ENCODE measurements at regions not wholly inside any gene's neighbourhood (a gene's known extent, or its start where the extent isn't known, plus 50 kb on each side); places are given as distances from the start of the nearest gene placed in this dataset.
A peak's percentile ranks its signal among the peaks of the same experiment; 100 is the strongest.

GRCh38 chr11:80097146-80097545, 656.3 kb upstream of the TENM4 start:
- Histone ChIP-seq H3K4me1 (ENCODE audit: control insufficient read depth, insufficient read depth, low read length) (peaks cover 6% of the 10 kb centered on the region), H3K27me3 (replicated peaks; ENCODE audit: control insufficient read depth, insufficient read depth, low read length) (no peaks in the 10 kb centered on the region), H3K9me3 (ENCODE audit: control insufficient read depth, low read length) (no peaks in the 10 kb centered on the region), H3K36me3 (ENCODE audit: control insufficient read depth, insufficient read depth, low read length, severe bottlenecking) (no peaks in the 10 kb centered on the region), H3K4me3 (ENCODE audit: low read length) (no peak overlapping the region), H3K9ac (ENCODE audit: low read length) (no peak overlapping the region)
- DNase-seq (ENCODE audit: low read depth) = no peak

- no peaks in the 10 kb centered on the region for H3K27me3 ChIP-seq (replicated peaks; ENCODE audit: control insufficient read depth, insufficient read depth, low read length)
- no peaks in the 10 kb centered on the region for H3K9me3 ChIP-seq (ENCODE audit: control insufficient read depth, low read length)
- no peak overlapping the region for H3K9ac ChIP-seq (ENCODE audit: low read length)
- DNase-seq (ENCODE audit: low read depth) = peak; percentile 69
- peaks cover 6% of the 10 kb centered on the region for H3K4me1 ChIP-seq (ENCODE audit: control insufficient read depth, insufficient read depth, low read length)
- H3K4me3 ChIP-seq (ENCODE audit: low read length) = no peak overlapping the region
- H3K36me3 ChIP-seq (ENCODE audit: control insufficient read depth, insufficient read depth, low read length, severe bottlenecking) = no peaks in the 10 kb centered on the region
These were observed 655.9 kb upstream of the TENM4 start for GRCh38 chr11:80096736-80097135.

- Histone ChIP-seq H3K9me3 (ENCODE audit: control insufficient read depth, low read length) (no peaks in the 10 kb centered on the region), H3K27me3 (replicated peaks; ENCODE audit: control insufficient read depth, insufficient read depth, low read length) (peaks cover 4% of the 10 kb centered on the region), H3K36me3 (ENCODE audit: control insufficient read depth, insufficient read depth, low read length, severe bottlenecking) (no peaks in the 10 kb centered on the region), H3K9ac (ENCODE audit: low read length) (no peak overlapping the region), H3K4me3 (ENCODE audit: low read length) (no peak overlapping the region), H3K4me1 (ENCODE audit: control insufficient read depth, insufficient read depth, low read length) (no peaks in the 10 kb centered on the region)
- DNase-seq (ENCODE audit: low read depth) = no peak
These were observed 645.7 kb upstream of the TENM4 start for GRCh38 chr11:80086496-80087055.

- no peak for DNase-seq (ENCODE audit: low read depth)
- Histone ChIP-seq H3K27me3 (replicated peaks; ENCODE audit: control insufficient read depth, insufficient read depth, low read length) (peaks cover 4% of the 10 kb centered on the region), H3K4me3 (ENCODE audit: low read length) (no peak overlapping the region), H3K36me3 (ENCODE audit: control insufficient read depth, insufficient read depth, low read length, severe bottlenecking) (no peaks in the 10 kb centered on the region), H3K9ac (ENCODE audit: low read length) (no peak overlapping the region), H3K4me1 (ENCODE audit: control insufficient read depth, insufficient read depth, low read length) (no peaks in the 10 kb centered on the region), H3K9me3 (ENCODE audit: control insufficient read depth, low read length) (no peaks in the 10 kb centered on the region)
These were observed 644.7 kb upstream of the TENM4 start for GRCh38 chr11:80085563-80085962.

- Histone ChIP-seq H3K4me3 (ENCODE audit: low read length) (no peak overlapping the region), H3K9ac (ENCODE audit: low read length) (no peak overlapping the region), H3K4me1 (ENCODE audit: control insufficient read depth, insufficient read depth, low read length) (no peaks in the 10 kb centered on the region), H3K36me3 (ENCODE audit: control insufficient read depth, insufficient read depth, low read length, severe bottlenecking) (no peaks in the 10 kb centered on the region), H3K27me3 (replicated peaks; ENCODE audit: control insufficient read depth, insufficient read depth, low read length) (peaks cover 4% of the 10 kb centered on the region), H3K9me3 (ENCODE audit: control insufficient read depth, low read length) (no peaks in the 10 kb centered on the region)
- DNase-seq (ENCODE audit: low read depth) = no peak
These were observed 643.8 kb upstream of the TENM4 start for GRCh38 chr11:80084608-80085007.

- Histone ChIP-seq H3K27me3 (replicated peaks; ENCODE audit: control insufficient read depth, insufficient read depth, low read length) (peaks cover 4% of the 10 kb centered on the region), H3K9me3 (ENCODE audit: control insufficient read depth, low read length) (no peaks in the 10 kb centered on the region), H3K36me3 (ENCODE audit: control insufficient read depth, insufficient read depth, low read length, severe bottlenecking) (no peaks in the 10 kb centered on the region), H3K4me1 (ENCODE audit: control insufficient read depth, insufficient read depth, low read length) (no peaks in the 10 kb centered on the region), H3K4me3 (ENCODE audit: low read length) (no peak overlapping the region), H3K9ac (ENCODE audit: low read length) (no peak overlapping the region)
- no peak for DNase-seq (ENCODE audit: low read depth)
These were observed 642.7 kb upstream of the TENM4 start for GRCh38 chr11:80083531-80083951.

- H3K4me1 ChIP-seq (ENCODE audit: control insufficient read depth, insufficient read depth, low read length) = no peaks in the 10 kb centered on the region
- H3K36me3 ChIP-seq (ENCODE audit: control insufficient read depth, insufficient read depth, low read length, severe bottlenecking) = no peaks in the 10 kb centered on the region
- no peak overlapping the region for H3K4me3 ChIP-seq (ENCODE audit: low read length)
- H3K9ac ChIP-seq (ENCODE audit: low read length) = no peak overlapping the region
- peaks cover 4% of the 10 kb centered on the region for H3K27me3 ChIP-seq (replicated peaks; ENCODE audit: control insufficient read depth, insufficient read depth, low read length)
- DNase-seq (ENCODE audit: low read depth) = no peak
- no peaks in the 10 kb centered on the region for H3K9me3 ChIP-seq (ENCODE audit: control insufficient read depth, low read length)
These were observed 641.6 kb upstream of the TENM4 start for GRCh38 chr11:80082406-80082805.

GRCh38 chr11:80077113-80077512, 636.3 kb upstream of the TENM4 start:
- H3K27me3 ChIP-seq (replicated peaks; ENCODE audit: control insufficient read depth, insufficient read depth, low read length) = no peaks in the 10 kb centered on the region
- H3K4me3 ChIP-seq (ENCODE audit: low read length) = no peak overlapping the region
- no peaks in the 10 kb centered on the region for H3K36me3 ChIP-seq (ENCODE audit: control insufficient read depth, insufficient read depth, low read length, severe bottlenecking)
- no peaks in the 10 kb centered on the region for H3K9me3 ChIP-seq (ENCODE audit: control insufficient read depth, low read length)
- no peak overlapping the region for H3K9ac ChIP-seq (ENCODE audit: low read length)
- H3K4me1 ChIP-seq (ENCODE audit: control insufficient read depth, insufficient read depth, low read length) = no peaks in the 10 kb centered on the region
- DNase-seq (ENCODE audit: low read depth) = no peak

- H3K4me1 ChIP-seq (ENCODE audit: control insufficient read depth, insufficient read depth, low read length) = no peaks in the 10 kb centered on the region
- H3K36me3 ChIP-seq (ENCODE audit: control insufficient read depth, insufficient read depth, low read length, severe bottlenecking) = no peaks in the 10 kb centered on the region
- DNase-seq (ENCODE audit: low read depth) = no peak
- no peak overlapping the region for H3K4me3 ChIP-seq (ENCODE audit: low read length)
- no peaks in the 10 kb centered on the region for H3K27me3 ChIP-seq (replicated peaks; ENCODE audit: control insufficient read depth, insufficient read depth, low read length)
- H3K9me3 ChIP-seq (ENCODE audit: control insufficient read depth, low read length) = no peaks in the 10 kb centered on the region
- H3K9ac ChIP-seq (ENCODE audit: low read length) = no peak overlapping the region
These were observed 634.0 kb upstream of the TENM4 start for GRCh38 chr11:80074837-80075236.

- no peak overlapping the region for H3K4me3 ChIP-seq (ENCODE audit: low read length)
- no peaks in the 10 kb centered on the region for H3K36me3 ChIP-seq (ENCODE audit: control insufficient read depth, insufficient read depth, low read length, severe bottlenecking)
- H3K4me1 ChIP-seq (ENCODE audit: control insufficient read depth, insufficient read depth, low read length) = no peaks in the 10 kb centered on the region
- H3K9ac ChIP-seq (ENCODE audit: low read length) = no peak overlapping the region
- DNase-seq (ENCODE audit: low read depth) = no peak
- H3K9me3 ChIP-seq (ENCODE audit: control insufficient read depth, low read length) = no peaks in the 10 kb centered on the region
- H3K27me3 ChIP-seq (replicated peaks; ENCODE audit: control insufficient read depth, insufficient read depth, low read length) = no peaks in the 10 kb centered on the region
These were observed 625.5 kb upstream of the TENM4 start for GRCh38 chr11:80066291-80066690.

- Histone ChIP-seq H3K36me3 (ENCODE audit: control insufficient read depth, insufficient read depth, low read length, severe bottlenecking) (no peaks in the 10 kb centered on the region), H3K4me3 (ENCODE audit: low read length) (no peak overlapping the region), H3K9ac (ENCODE audit: low read length) (no peak overlapping the region), H3K9me3 (ENCODE audit: control insufficient read depth, low read length) (no peaks in the 10 kb centered on the region), H3K27me3 (replicated peaks; ENCODE audit: control insufficient read depth, insufficient read depth, low read length) (no peaks in the 10 kb centered on the region), H3K4me1 (ENCODE audit: control insufficient read depth, insufficient read depth, low read length) (no peaks in the 10 kb centered on the region)
- DNase-seq (ENCODE audit: low read depth) = no peak
These were observed 624.3 kb upstream of the TENM4 start for GRCh38 chr11:80065086-80065485.

- DNase-seq (ENCODE audit: low read depth) = no peak
- Histone ChIP-seq H3K9me3 (ENCODE audit: control insufficient read depth, low read length) (no peaks in the 10 kb centered on the region), H3K9ac (ENCODE audit: low read length) (no peak overlapping the region), H3K36me3 (ENCODE audit: control insufficient read depth, insufficient read depth, low read length, severe bottlenecking) (no peaks in the 10 kb centered on the region), H3K4me3 (ENCODE audit: low read length) (no peak overlapping the region), H3K4me1 (ENCODE audit: control insufficient read depth, insufficient read depth, low read length) (no peaks in the 10 kb centered on the region), H3K27me3 (replicated peaks; ENCODE audit: control insufficient read depth, insufficient read depth, low read length) (no peaks in the 10 kb centered on the region)
These were observed 620.2 kb upstream of the TENM4 start for GRCh38 chr11:80061056-80061455.

Data from adipocyte (in vitro differentiated cells).